ENCODE measurements at regions not wholly inside any gene's neighbourhood (a gene's known extent, or its start where the extent isn't known, plus 50 kb on each side); places are given as distances from the start of the nearest gene placed in this dataset.
A peak's percentile ranks its signal among the peaks of the same experiment; 100 is the strongest.

GRCh38 chr2:64331114-64331645 lies 122.8 kb upstream of the LGALSL start:
- peak overlapping the region; percentile 45 for H3K4me2 ChIP-seq (ENCODE audit: insufficient read depth, low read length, poor library complexity, severe bottlenecking)
- WGBS, 2 donors (ENCODE audit: extremely low coverage in 2 of 2, insufficient read length in 2 of 2, insufficient replicate concordance in 1 of 2): no CpG with 5 or more reads among the region's 6 CpGs
- H3K4ac ChIP-seq (ENCODE audit: low read length): no peak overlapping the region
- H3K27me3 ChIP-seq (ENCODE audit: control insufficient read depth in 3 of 3, insufficient read depth in 3 of 3, low read depth in 1 of 3, low read length in 3 of 3): no peaks in the 10 kb centered on the region
- H3K79me1 ChIP-seq (ENCODE audit: low read depth, low read length): no peaks in the 10 kb centered on the region
- no peak overlapping the region for H3K23ac ChIP-seq (ENCODE audit: low read depth, low read length, poor library complexity)
- H2BK12ac ChIP-seq (ENCODE audit: low read length): no peak overlapping the region
- no peak overlapping the region for H4K8ac ChIP-seq (ENCODE audit: low read depth, low read length)
- no peak overlapping the region for H2BK15ac ChIP-seq (ENCODE audit: low read length)
- no peaks in the 10 kb centered on the region for H3K36me3 ChIP-seq (replicated peaks in 1 of 2; ENCODE audit: control insufficient read depth in 2 of 2, insufficient read depth in 2 of 2, low read length in 2 of 2)
- H3K14ac ChIP-seq (ENCODE audit: low read length): no peak overlapping the region
- H4K91ac ChIP-seq (ENCODE audit: low read depth, low read length, poor library complexity): no peak overlapping the region
- DNase-seq (ENCODE audit: low spot score): no peak
- H2BK120ac ChIP-seq (ENCODE audit: low read depth, low read length): no peak overlapping the region
- H3K27ac ChIP-seq (replicated peaks; ENCODE audit: low read length): peak overlapping the region; percentile 82
- H3K9ac ChIP-seq (ENCODE audit: low read depth, low read length, poor library complexity): no peak overlapping the region
- H2AK5ac ChIP-seq (ENCODE audit: low read depth, low read length): no peak overlapping the region
- H3K4me3 ChIP-seq (ENCODE audit: low read length in 2 of 2): peak overlapping the region in 1 of 2 donors; percentile 19
- peaks cover 16 to 22% of the 10 kb centered on the region in 2 donors for H3K4me1 ChIP-seq (ENCODE audit: control insufficient read depth in 2 of 2, insufficient read depth in 1 of 2, low read depth in 1 of 2, low read length in 2 of 2)
- H3K18ac ChIP-seq (ENCODE audit: low read length): no peak overlapping the region
- no peaks in the 10 kb centered on the region for H3K9me3 ChIP-seq (replicated peaks in 1 of 2; ENCODE audit: control insufficient read depth in 2 of 2, insufficient read depth in 1 of 2, low read depth in 1 of 2, low read length in 2 of 2)
- H2AFZ ChIP-seq (ENCODE audit: low read length): peak overlapping the region; percentile 72
- no peak overlapping the region for H2BK5ac ChIP-seq (ENCODE audit: low read length)

GRCh38 chr2:64331849-64332699 lies 121.9 kb upstream of the LGALSL start:
- Histone ChIP-seq H3K4ac (ENCODE audit: low read length) (no peak overlapping the region), H2BK12ac (ENCODE audit: low read length) (no peak overlapping the region), H3K27me3 (ENCODE audit: control insufficient read depth in 3 of 3, insufficient read depth in 3 of 3, low read depth in 1 of 3, low read length in 3 of 3) (no peaks in the 10 kb centered on the region), H2BK15ac (ENCODE audit: low read length) (no peak overlapping the region), H2AK5ac (ENCODE audit: low read depth, low read length) (peak overlapping the region; percentile 47), H4K91ac (ENCODE audit: low read depth, low read length, poor library complexity) (no peak overlapping the region), H3K9ac (ENCODE audit: low read depth, low read length, poor library complexity) (no peak overlapping the region), H4K8ac (ENCODE audit: low read depth, low read length) (no peak overlapping the region), H3K36me3 (replicated peaks in 1 of 2; ENCODE audit: control insufficient read depth in 2 of 2, insufficient read depth in 2 of 2, low read length in 2 of 2) (no peaks in the 10 kb centered on the region), H3K18ac (ENCODE audit: low read length) (no peak overlapping the region), H3K4me2 (ENCODE audit: insufficient read depth, low read length, poor library complexity, severe bottlenecking) (no peak overlapping the region), H3K27ac (replicated peaks; ENCODE audit: low read length) (no peak overlapping the region), H2BK5ac (ENCODE audit: low read length) (no peak overlapping the region), H3K9me3 (replicated peaks in 1 of 2; ENCODE audit: control insufficient read depth in 2 of 2, insufficient read depth in 1 of 2, low read depth in 1 of 2, low read length in 2 of 2) (no peaks in the 10 kb centered on the region), H3K79me1 (ENCODE audit: low read depth, low read length) (no peaks in the 10 kb centered on the region), H3K4me1 (ENCODE audit: control insufficient read depth in 2 of 2, insufficient read depth in 1 of 2, low read depth in 1 of 2, low read length in 2 of 2) (peaks cover 16 to 22% of the 10 kb centered on the region in 2 donors), H2BK120ac (ENCODE audit: low read depth, low read length) (no peak overlapping the region), H3K23ac (ENCODE audit: low read depth, low read length, poor library complexity) (no peak overlapping the region), H3K14ac (ENCODE audit: low read length) (no peak overlapping the region), H3K4me3 (ENCODE audit: low read length in 2 of 2) (no peak overlapping the region), H2AFZ (ENCODE audit: low read length) (peak overlapping the region; percentile 72)
- no peak for DNase-seq (ENCODE audit: low spot score)
- no CpG with 5 or more reads among the region's 8 CpGs for WGBS, 2 donors (ENCODE audit: extremely low coverage in 2 of 2, insufficient read length in 2 of 2, insufficient replicate concordance in 1 of 2)

GRCh38 chr2:64336171-64336570 lies 117.8 kb upstream of the LGALSL start:
- Histone ChIP-seq H3K14ac (ENCODE audit: low read length) (no peak overlapping the region), H2AK5ac (ENCODE audit: low read depth, low read length) (no peak overlapping the region), H4K8ac (ENCODE audit: low read depth, low read length) (no peak overlapping the region), H3K9ac (ENCODE audit: low read depth, low read length, poor library complexity) (no peak overlapping the region), H2BK5ac (ENCODE audit: low read length) (no peak overlapping the region), H2BK120ac (ENCODE audit: low read depth, low read length) (no peak overlapping the region), H3K4ac (ENCODE audit: low read length) (no peak overlapping the region), H2BK12ac (ENCODE audit: low read length) (no peak overlapping the region), H3K79me1 (ENCODE audit: low read depth, low read length) (no peaks in the 10 kb centered on the region), H3K4me1 (ENCODE audit: control insufficient read depth in 2 of 2, insufficient read depth in 1 of 2, low read depth in 1 of 2, low read length in 2 of 2) (peaks cover 10 to 11% of the 10 kb centered on the region in 2 donors), H3K9me3 (replicated peaks in 1 of 2; ENCODE audit: control insufficient read depth in 2 of 2, insufficient read depth in 1 of 2, low read depth in 1 of 2, low read length in 2 of 2) (no peaks in the 10 kb centered on the region), H3K23ac (ENCODE audit: low read depth, low read length, poor library complexity) (no peak overlapping the region), H3K27ac (replicated peaks; ENCODE audit: low read length) (no peak overlapping the region), H3K18ac (ENCODE audit: low read length) (no peak overlapping the region), H3K36me3 (replicated peaks in 1 of 2; ENCODE audit: control insufficient read depth in 2 of 2, insufficient read depth in 2 of 2, low read length in 2 of 2) (no peaks in the 10 kb centered on the region), H2BK15ac (ENCODE audit: low read length) (no peak overlapping the region), H2AFZ (ENCODE audit: low read length) (no peak overlapping the region), H3K4me3 (ENCODE audit: low read length in 2 of 2) (no peak overlapping the region), H3K27me3 (ENCODE audit: control insufficient read depth in 3 of 3, insufficient read depth in 3 of 3, low read depth in 1 of 3, low read length in 3 of 3) (no peaks in the 10 kb centered on the region), H3K4me2 (ENCODE audit: insufficient read depth, low read length, poor library complexity, severe bottlenecking) (no peak overlapping the region), H4K91ac (ENCODE audit: low read depth, low read length, poor library complexity) (no peak overlapping the region)
- no CpG with 5 or more reads among the region's 1 CpG for WGBS, 2 donors (ENCODE audit: extremely low coverage in 2 of 2, insufficient read length in 2 of 2, insufficient replicate concordance in 1 of 2)
- DNase-seq (ENCODE audit: low spot score): no peak

GRCh38 chr2:64337314-64337713 lies 116.6 kb upstream of the LGALSL start:
- Histone ChIP-seq H3K27me3 (ENCODE audit: control insufficient read depth in 3 of 3, insufficient read depth in 3 of 3, low read depth in 1 of 3, low read length in 3 of 3) (no peaks in the 10 kb centered on the region), H3K18ac (ENCODE audit: low read length) (no peak overlapping the region)
- WGBS, 2 donors (ENCODE audit: extremely low coverage in 2 of 2, insufficient read length in 2 of 2, insufficient replicate concordance in 1 of 2): no CpG with 5 or more reads among the region's 3 CpGs

More at GRCh38 chr2:64337314-64337713, 116.6 kb upstream of the LGALSL start:
- Histone ChIP-seq H3K4me1 (ENCODE audit: control insufficient read depth in 2 of 2, insufficient read depth in 1 of 2, low read depth in 1 of 2, low read length in 2 of 2) (peaks cover 2 to 3% of the 10 kb centered on the region in 2 donors), H2AFZ (ENCODE audit: low read length) (no peak overlapping the region), H2BK120ac (ENCODE audit: low read depth, low read length) (no peak overlapping the region), H4K91ac (ENCODE audit: low read depth, low read length, poor library complexity) (no peak overlapping the region), H3K14ac (ENCODE audit: low read length) (no peak overlapping the region), H3K23ac (ENCODE audit: low read depth, low read length, poor library complexity) (no peak overlapping the region), H2BK5ac (ENCODE audit: low read length) (no peak overlapping the region), H3K9me3 (replicated peaks in 1 of 2; ENCODE audit: control insufficient read depth in 2 of 2, insufficient read depth in 1 of 2, low read depth in 1 of 2, low read length in 2 of 2) (no peaks in the 10 kb centered on the region), H4K8ac (ENCODE audit: low read depth, low read length) (no peak overlapping the region), H3K27ac (replicated peaks; ENCODE audit: low read length) (no peak overlapping the region), H2BK15ac (ENCODE audit: low read length) (no peak overlapping the region), H2BK12ac (ENCODE audit: low read length) (no peak overlapping the region), H3K4ac (ENCODE audit: low read length) (no peak overlapping the region), H3K36me3 (replicated peaks in 1 of 2; ENCODE audit: control insufficient read depth in 2 of 2, insufficient read depth in 2 of 2, low read length in 2 of 2) (no peaks in the 10 kb centered on the region), H3K4me2 (ENCODE audit: insufficient read depth, low read length, poor library complexity, severe bottlenecking) (no peak overlapping the region), H2AK5ac (ENCODE audit: low read depth, low read length) (no peak overlapping the region), H3K79me1 (ENCODE audit: low read depth, low read length) (no peaks in the 10 kb centered on the region), H3K4me3 (ENCODE audit: low read length in 2 of 2) (no peak overlapping the region), H3K9ac (ENCODE audit: low read depth, low read length, poor library complexity) (no peak overlapping the region)
- DNase-seq (ENCODE audit: low spot score): no peak

Measured in neuronal stem cell (in vitro differentiated cells).